Psoas muscle (tissue), 7 donors: ENCODE measurements at regions not wholly inside any gene's neighbourhood (a gene's known extent, or its start where the extent isn't known, plus 50 kb on each side); places are given as distances from the start of the nearest gene placed in this dataset.

ENCODE experiments used
- ATAC-seq, 4 donors: fragments of 200-7000 bp; cut with Tn5 transposase; one replicate each; pipeline ENCODE4 v1.9.1; 2020; ENCODE audit warnings: moderate library complexity in 3 of 4, mild to moderate bottlenecking in 2 of 4
- DNase-seq, 2 donors: peaks; one replicate each; pipeline ENCODE4 v3.0.0-alpha.2; 2020
- H3K27ac ChIP-seq: fragments of 200-600 bp; one replicate; pipeline ENCODE4 v1.8.0; 2022
- H3K27me3 ChIP-seq, 3 donors: fragments of 200-600 bp in 1 of 3; one replicate each; pipeline versions ENCODE4 v1.6.1 to v1.8.0; 2013 to 2022; ENCODE audit warnings: low read length in 2 of 3, mild to moderate bottlenecking in 2 of 3, moderate library complexity in 1 of 3; ENCODE audit not compliant: insufficient read depth in 3 of 3
- H3K36me3 ChIP-seq, 2 donors: fragments of 200-600 bp in 1 of 2; one replicate each; pipeline versions ENCODE4 v1.6.1 to v1.8.0; 2013 to 2022; ENCODE audit warnings: low read depth in 1 of 2, mild to moderate bottlenecking in 1 of 2, moderate library complexity in 1 of 2; ENCODE audit not compliant: insufficient read depth in 1 of 2
- H3K4me1 ChIP-seq: fragments of 200-600 bp; one replicate; pipeline ENCODE4 v1.8.0; 2022
- H3K4me3 ChIP-seq: fragments of 200-600 bp; one replicate; pipeline ENCODE4 v1.8.0; 2022; ENCODE audit warnings: mild to moderate bottlenecking
- H3K9me3 ChIP-seq: fragments of 200-600 bp; one replicate; pipeline ENCODE4 v1.8.0; 2022
- WGBS, 3 donors: extraction: QIAGEN DNeasy Blood & Tissue Kit; methylation state at CpG; one replicate each; pipeline versions ENCODE4 v1.1.6 to v1.1.7; 2013; 5-methylcytosine and 5-hydroxymethylcytosine counted together
- intact Hi-C, 2 donors: fragments of 100-400 bp; cut with DNase I; formaldehyde crosslinking; loops; one replicate each; pipeline versions ENCODE4 v1.11.0 to v1.14.2; 2022
- TF ChIP-seq, protein P1 (sequence below): fragments of 200-600 bp; IDR thresholded peaks from one replicate; pipeline ENCODE4 v1.8.0; 2022; ENCODE audit warnings: antibody characterized with exemption
- donor health status: healthy with polysubstance abuse.
- donor health status: DM: no; HTN: no; CAD: no; lungs with moderate emphysema.
- donor health status: Bipolar disorder and iron deficiency.
- donor health status: healthy.
- donor health status: DM: yes; HTN: yes; CAD: no.
- donor health status: DM: no; HTN: no; CAD: no.
- donor health status: DM: yes; HTN: yes; CAD: no.

DNA sequence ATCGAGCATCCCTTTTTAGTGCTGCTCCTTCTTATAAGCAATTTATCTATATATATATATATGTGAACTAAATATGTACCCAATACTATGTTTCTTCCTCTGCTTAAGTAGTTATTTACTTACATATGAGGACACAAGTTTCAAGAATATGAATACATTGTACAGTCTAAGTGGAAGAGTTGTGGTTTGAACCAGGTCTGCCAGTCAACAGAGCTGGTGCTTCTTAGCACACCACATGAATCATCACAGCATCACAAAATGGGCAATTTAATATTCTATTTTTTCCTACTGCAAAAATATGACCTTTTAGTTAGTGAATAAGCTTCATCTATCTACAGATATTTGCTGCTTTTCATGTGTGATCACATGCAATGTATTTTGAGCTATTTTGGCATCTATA lies 64.4 kb upstream of the SPAG16 start:
- no peaks in the 10 kb centered on the region for H3K36me3 ChIP-seq
- H3K4me3 ChIP-seq: no peak overlapping the region
- TF ChIP-seq, protein P1, sequence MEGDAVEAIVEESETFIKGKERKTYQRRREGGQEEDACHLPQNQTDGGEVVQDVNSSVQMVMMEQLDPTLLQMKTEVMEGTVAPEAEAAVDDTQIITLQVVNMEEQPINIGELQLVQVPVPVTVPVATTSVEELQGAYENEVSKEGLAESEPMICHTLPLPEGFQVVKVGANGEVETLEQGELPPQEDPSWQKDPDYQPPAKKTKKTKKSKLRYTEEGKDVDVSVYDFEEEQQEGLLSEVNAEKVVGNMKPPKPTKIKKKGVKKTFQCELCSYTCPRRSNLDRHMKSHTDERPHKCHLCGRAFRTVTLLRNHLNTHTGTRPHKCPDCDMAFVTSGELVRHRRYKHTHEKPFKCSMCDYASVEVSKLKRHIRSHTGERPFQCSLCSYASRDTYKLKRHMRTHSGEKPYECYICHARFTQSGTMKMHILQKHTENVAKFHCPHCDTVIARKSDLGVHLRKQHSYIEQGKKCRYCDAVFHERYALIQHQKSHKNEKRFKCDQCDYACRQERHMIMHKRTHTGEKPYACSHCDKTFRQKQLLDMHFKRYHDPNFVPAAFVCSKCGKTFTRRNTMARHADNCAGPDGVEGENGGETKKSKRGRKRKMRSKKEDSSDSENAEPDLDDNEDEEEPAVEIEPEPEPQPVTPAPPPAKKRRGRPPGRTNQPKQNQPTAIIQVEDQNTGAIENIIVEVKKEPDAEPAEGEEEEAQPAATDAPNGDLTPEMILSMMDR: no peak
- 89 to 94% (median 90%) methylated on average over 1 of the region's 1 CpG for WGBS, 3 donors
- H3K9me3 ChIP-seq: no peaks in the 10 kb centered on the region
- no peaks in the 10 kb centered on the region for H3K4me1 ChIP-seq
- DNase-seq (no peak), ATAC-seq (no peak)
- no peak overlapping the region for H3K27ac ChIP-seq
- H3K27me3 ChIP-seq: no peaks in the 10 kb centered on the region
- intact Hi-C loops: no loop called here

GRCh38 chr2:213220967-213221603 lies 63.2 kb upstream of the SPAG16 start:
- 83 to 87% (median 84%) methylated on average over 3 of the region's 3 CpGs for WGBS, 3 donors
- ATAC-seq: no peak
- Histone ChIP-seq H3K9me3 (no peaks in the 10 kb centered on the region), H3K4me3 (no peak overlapping the region), H3K27ac (no peak overlapping the region), H3K4me1 (no peaks in the 10 kb centered on the region), H3K36me3 (no peaks in the 10 kb centered on the region), H3K27me3 (no peaks in the 10 kb centered on the region)
- TF ChIP-seq, protein P1: no peak
- intact Hi-C loops: no loop called here
- DNase-seq: no peak

- Histone ChIP-seq H3K4me3 (no peak overlapping the region), H3K27me3 (no peaks in the 10 kb centered on the region), H3K4me1 (no peaks in the 10 kb centered on the region), H3K36me3 (no peaks in the 10 kb centered on the region), H3K9me3 (no peaks in the 10 kb centered on the region), H3K27ac (no peak overlapping the region)
- intact Hi-C loops: no loop called here
- TF ChIP-seq, protein P1: no peak
- 75 to 84% (median 77%) methylated on average over 2 of the region's 2 CpGs for WGBS, 3 donors
- ATAC-seq (no peak), DNase-seq (no peak)
These were observed 62.3 kb upstream of the SPAG16 start for GRCh38 chr2:213221957-213222356.

- WGBS, 3 donors: 66 to 93% (median 73%) methylated on average over 2 of the region's 2 CpGs
- ATAC-seq (no peak), DNase-seq (no peak)
- no peak overlapping the region for H3K4me3 ChIP-seq
- H3K27ac ChIP-seq: no peak overlapping the region
- intact Hi-C loops: no loop called here
- H3K36me3 ChIP-seq: no peaks in the 10 kb centered on the region
- TF ChIP-seq, protein P1: no peak
- no peaks in the 10 kb centered on the region for H3K4me1 ChIP-seq
- H3K27me3 ChIP-seq: no peaks in the 10 kb centered on the region
- no peaks in the 10 kb centered on the region for H3K9me3 ChIP-seq
These were observed 59.9 kb upstream of the SPAG16 start for GRCh38 chr2:213224366-213224765.

DNA sequence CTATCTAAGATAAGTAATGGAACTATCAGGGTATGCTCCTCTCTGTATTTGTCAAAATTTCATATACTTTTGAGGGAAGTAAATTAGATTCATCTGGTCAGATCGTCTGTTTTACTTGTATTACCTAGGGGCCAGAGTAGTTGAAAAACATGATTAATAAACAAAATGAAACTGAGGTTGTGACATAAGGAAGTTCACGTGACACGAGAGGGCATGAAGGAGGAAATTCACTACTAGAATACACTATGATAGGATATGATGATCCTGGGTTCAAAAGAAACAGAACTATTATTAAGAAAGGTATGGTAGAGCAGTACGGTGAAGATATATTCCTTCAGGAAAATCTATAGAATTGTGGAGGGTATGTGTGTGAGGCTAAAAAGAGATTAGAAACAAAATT lies 58.4 kb upstream of the SPAG16 start:
- intact Hi-C loops: no loop called here
- ATAC-seq (no peak), DNase-seq (no peak)
- no peaks in the 10 kb centered on the region for H3K4me1 ChIP-seq
- H3K9me3 ChIP-seq: no peaks in the 10 kb centered on the region
- H3K27me3 ChIP-seq: no peaks in the 10 kb centered on the region
- no peak overlapping the region for H3K4me3 ChIP-seq
- whole genome bisulfite sequencing, 3 donors: 70 to 78% (median 70%) methylated on average over 4 of the region's 4 CpGs
- TF ChIP-seq, protein P1: no peak
- no peak overlapping the region for H3K27ac ChIP-seq
- H3K36me3 ChIP-seq: no peaks in the 10 kb centered on the region
